ENCODE measurements at regions not wholly inside any gene's neighbourhood (a gene's known extent, or its start where the extent isn't known, plus 50 kb on each side); places are given as distances from the start of the nearest gene placed in this dataset.

DNA sequence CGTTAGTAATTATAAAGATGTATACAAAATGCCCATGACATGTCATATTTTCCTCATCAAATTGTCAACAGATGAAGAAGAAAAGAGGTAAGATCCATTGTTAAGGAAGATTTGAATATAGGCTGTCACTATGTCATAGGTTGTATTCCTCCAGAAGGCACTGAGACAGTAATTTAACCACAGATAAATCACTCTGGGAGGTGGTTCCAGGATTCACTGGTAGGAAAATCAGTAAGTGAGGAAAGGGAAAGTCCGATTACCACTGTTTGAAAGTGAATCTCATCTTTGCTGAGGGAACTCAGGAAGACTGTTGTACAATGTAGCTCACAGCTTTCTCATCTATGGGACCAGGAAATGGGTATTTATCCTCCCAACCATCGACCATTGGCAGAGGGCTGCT, 152.8 kb upstream of the TMEFF2 start:
- Histone ChIP-seq H3K27ac (no peak overlapping the region), H3K27me3 (no peaks in the 10 kb centered on the region), H3K36me3 (no peaks in the 10 kb centered on the region), H3K4me1 (ENCODE audit: control insufficient read depth in 1 of 2, insufficient read depth in 1 of 2, low read depth in 1 of 2, low read length in 1 of 2) (no peaks in the 10 kb centered on the region), H3K4me3 (ENCODE audit: low read depth in 1 of 2, low read length in 1 of 2) (no peak overlapping the region), H3K9me3 (no peaks in the 10 kb centered on the region)
- TF ChIP-seq, protein P1, sequence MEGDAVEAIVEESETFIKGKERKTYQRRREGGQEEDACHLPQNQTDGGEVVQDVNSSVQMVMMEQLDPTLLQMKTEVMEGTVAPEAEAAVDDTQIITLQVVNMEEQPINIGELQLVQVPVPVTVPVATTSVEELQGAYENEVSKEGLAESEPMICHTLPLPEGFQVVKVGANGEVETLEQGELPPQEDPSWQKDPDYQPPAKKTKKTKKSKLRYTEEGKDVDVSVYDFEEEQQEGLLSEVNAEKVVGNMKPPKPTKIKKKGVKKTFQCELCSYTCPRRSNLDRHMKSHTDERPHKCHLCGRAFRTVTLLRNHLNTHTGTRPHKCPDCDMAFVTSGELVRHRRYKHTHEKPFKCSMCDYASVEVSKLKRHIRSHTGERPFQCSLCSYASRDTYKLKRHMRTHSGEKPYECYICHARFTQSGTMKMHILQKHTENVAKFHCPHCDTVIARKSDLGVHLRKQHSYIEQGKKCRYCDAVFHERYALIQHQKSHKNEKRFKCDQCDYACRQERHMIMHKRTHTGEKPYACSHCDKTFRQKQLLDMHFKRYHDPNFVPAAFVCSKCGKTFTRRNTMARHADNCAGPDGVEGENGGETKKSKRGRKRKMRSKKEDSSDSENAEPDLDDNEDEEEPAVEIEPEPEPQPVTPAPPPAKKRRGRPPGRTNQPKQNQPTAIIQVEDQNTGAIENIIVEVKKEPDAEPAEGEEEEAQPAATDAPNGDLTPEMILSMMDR (IDR thresholded peaks at IDR 0.05) = no peak

DNA sequence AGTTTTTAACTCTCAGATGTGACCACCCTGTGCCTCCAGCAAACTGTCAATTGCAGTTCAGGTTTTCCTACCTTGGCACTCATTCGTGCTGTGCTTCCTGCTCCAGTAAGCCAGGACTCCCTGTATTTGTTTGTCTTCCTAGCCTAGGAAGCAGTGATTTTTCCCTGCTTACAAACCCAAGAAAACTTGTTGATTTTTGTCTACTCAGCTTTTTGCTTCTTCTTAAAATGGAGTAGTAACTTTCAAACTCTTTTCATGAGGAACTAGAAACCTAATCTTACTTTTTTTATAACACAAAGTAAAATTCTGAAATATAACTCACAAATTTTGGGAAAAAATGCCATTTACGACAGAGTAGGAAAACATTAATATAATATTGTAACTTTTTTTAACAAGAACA, 150.6 kb upstream of the TMEFF2 start:
- Histone ChIP-seq H3K27me3 (no peaks in the 10 kb centered on the region), H3K4me3 (ENCODE audit: low read depth in 1 of 2, low read length in 1 of 2) (no peak overlapping the region), H3K27ac (no peak overlapping the region), H3K36me3 (no peaks in the 10 kb centered on the region), H3K9me3 (no peaks in the 10 kb centered on the region), H3K4me1 (ENCODE audit: control insufficient read depth in 1 of 2, insufficient read depth in 1 of 2, low read depth in 1 of 2, low read length in 1 of 2) (no peaks in the 10 kb centered on the region)
- TF ChIP-seq, protein P1 (IDR thresholded peaks at IDR 0.05) = no peak

DNA sequence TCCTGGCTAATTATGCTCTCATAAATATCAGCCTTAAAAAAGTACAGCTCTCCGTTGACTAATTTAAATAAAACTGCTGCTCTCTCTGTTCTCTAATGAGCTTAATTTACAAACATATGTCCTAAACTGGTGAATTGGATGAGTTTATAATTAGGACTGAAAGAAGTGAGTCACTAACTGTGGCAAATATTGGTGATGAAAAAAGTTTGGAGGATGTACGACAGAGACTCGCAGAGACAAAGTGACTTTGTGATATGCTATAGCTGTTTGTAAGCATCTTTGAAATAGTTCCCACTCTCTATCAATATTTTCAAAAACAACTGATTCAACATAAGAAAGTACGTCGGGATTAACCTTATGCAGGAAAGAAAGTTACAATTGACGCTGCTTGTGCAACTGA, 138.9 kb upstream of the TMEFF2 start:
- H3K36me3 ChIP-seq = no peaks in the 10 kb centered on the region
- H3K9me3 ChIP-seq = no peaks in the 10 kb centered on the region
- H3K4me3 ChIP-seq (ENCODE audit: low read depth in 1 of 2, low read length in 1 of 2) = no peak overlapping the region
- no peak overlapping the region for H3K27ac ChIP-seq
- no peaks in the 10 kb centered on the region for H3K4me1 ChIP-seq (ENCODE audit: control insufficient read depth in 1 of 2, insufficient read depth in 1 of 2, low read depth in 1 of 2, low read length in 1 of 2)
- TF ChIP-seq, protein P1 (IDR thresholded peaks at IDR 0.05) = no peak
- H3K27me3 ChIP-seq = no peaks in the 10 kb centered on the region

DNA sequence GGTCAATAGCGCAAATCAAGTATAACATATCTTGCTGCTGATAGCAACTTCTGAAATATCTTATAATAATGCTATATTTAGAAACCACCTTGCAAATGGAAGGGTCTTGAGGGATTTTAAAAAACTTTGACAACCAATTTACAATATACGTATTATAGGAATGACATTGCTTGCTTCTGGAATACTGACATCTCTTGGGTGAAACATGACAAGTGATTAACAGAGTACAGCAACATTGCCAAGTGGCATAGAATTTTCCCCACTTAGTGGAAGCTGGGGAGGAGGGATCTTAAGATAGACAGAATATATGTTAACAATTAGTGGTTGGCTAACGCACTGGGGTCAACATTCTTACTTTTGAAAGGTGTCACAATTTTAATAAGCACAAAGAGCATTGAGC, 133.6 kb upstream of the TMEFF2 start:
- H3K27ac ChIP-seq = no peak overlapping the region
- TF ChIP-seq, protein P1 (IDR thresholded peaks at IDR 0.05) = no peak

DNA sequence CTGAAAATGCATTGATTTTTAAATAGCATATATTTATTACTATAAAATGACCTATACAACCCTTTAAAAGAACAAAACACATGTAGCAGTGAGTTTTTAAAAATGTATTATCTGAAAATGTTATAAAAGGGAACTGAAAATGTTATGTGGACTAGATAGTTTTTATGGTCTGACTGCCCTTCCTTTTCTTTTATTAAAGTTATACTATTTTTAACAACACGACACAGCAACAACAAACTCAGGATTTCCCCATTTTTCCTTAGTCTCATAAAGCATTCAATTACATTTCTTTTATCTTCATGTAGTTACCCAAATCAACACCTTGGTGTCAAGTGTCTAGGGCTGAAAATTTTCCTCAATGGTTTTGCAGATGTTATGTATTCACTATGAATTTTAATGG, 132.8 kb upstream of the TMEFF2 start:
- Histone ChIP-seq H3K27me3 (no peaks in the 10 kb centered on the region), H3K4me3 (ENCODE audit: low read depth in 1 of 2, low read length in 1 of 2) (no peak overlapping the region), H3K4me1 (ENCODE audit: control insufficient read depth in 1 of 2, insufficient read depth in 1 of 2, low read depth in 1 of 2, low read length in 1 of 2) (no peaks in the 10 kb centered on the region), H3K27ac (no peak overlapping the region), H3K9me3 (no peaks in the 10 kb centered on the region), H3K36me3 (no peaks in the 10 kb centered on the region)
- TF ChIP-seq, protein P1 (IDR thresholded peaks at IDR 0.05) = no peak

More for the DNA sequence above, 133.6 kb upstream of the TMEFF2 start:
- no peaks in the 10 kb centered on the region for H3K27me3 ChIP-seq
- H3K36me3 ChIP-seq = no peaks in the 10 kb centered on the region
- H3K4me3 ChIP-seq (ENCODE audit: low read depth in 1 of 2, low read length in 1 of 2) = no peak overlapping the region
- H3K4me1 ChIP-seq (ENCODE audit: control insufficient read depth in 1 of 2, insufficient read depth in 1 of 2, low read depth in 1 of 2, low read length in 1 of 2) = no peaks in the 10 kb centered on the region
- H3K9me3 ChIP-seq = no peaks in the 10 kb centered on the region

DNA sequence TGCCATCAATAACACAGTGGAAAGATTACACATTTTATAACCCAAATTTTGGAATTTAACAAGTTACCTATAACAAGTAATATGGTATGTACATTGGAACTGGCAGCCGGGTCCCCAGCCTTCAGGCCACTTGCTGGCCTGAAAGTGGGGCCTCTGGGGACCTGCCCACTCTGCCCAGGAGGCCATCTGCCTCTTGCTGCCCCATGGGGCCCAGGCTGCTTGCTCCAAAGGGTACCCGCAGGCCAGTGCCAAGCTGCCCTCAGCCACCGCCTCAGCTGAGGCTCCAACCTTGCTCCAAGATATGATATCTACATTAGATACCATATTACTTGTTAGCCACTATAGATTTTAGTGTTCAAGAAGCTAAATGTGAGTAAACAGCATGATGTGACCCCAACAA, 120.8 kb upstream of the TMEFF2 start:
- H3K9me3 ChIP-seq = no peaks in the 10 kb centered on the region
- H3K27me3 ChIP-seq = no peaks in the 10 kb centered on the region
- no peaks in the 10 kb centered on the region for H3K36me3 ChIP-seq
- H3K4me3 ChIP-seq (ENCODE audit: low read depth in 1 of 2, low read length in 1 of 2) = no peak overlapping the region
- TF ChIP-seq, protein P1 (IDR thresholded peaks at IDR 0.05) = no peak
- H3K4me1 ChIP-seq (ENCODE audit: control insufficient read depth in 1 of 2, insufficient read depth in 1 of 2, low read depth in 1 of 2, low read length in 1 of 2) = no peaks in the 10 kb centered on the region
- H3K27ac ChIP-seq = no peak overlapping the region
